Femur (tissue), 1 donor: ENCODE measurements at regions not wholly inside any gene's neighbourhood (a gene's known extent, or its start where the extent isn't known, plus 50 kb on each side); places are given as distances from the start of the nearest gene placed in this dataset.
"Not testable (repeated sequence)": the region's sequence is repeated elsewhere in the genome, so short reads cannot be mapped to it uniquely, and the experiment has no call there.

ENCODE experiments used
- DNase-seq: peaks from one replicate; pipeline ENCODE4 v3.0.0-alpha.2; 2017

GRCh38 chr7:29619111-29619510 lies 55.5 kb downstream of the PRR15 start:
- DNase-seq: no peak

- DNase-seq: no peak
Observed at GRCh38 chr7:29619848-29620555, 56.4 kb downstream of the PRR15 start.

DNA sequence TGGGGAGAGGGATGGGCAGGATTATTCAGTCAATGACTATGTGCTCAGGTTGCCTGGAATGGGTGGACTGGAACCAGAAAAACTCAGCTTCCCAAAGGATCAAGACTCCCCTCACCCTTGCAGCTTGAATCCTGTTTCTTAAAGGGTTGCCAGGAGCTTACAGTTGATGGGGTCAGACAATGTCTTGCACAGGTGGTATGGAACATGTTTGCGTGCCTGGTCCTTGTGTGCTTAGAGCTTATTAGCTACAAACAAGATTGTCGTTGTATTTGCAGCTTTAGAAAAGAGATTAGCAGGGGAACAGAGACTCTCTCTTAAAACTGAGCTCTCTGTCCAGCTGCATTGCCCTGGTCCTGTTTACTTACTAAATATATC lies 56.9 kb downstream of the PRR15 start:
- no peak for DNase-seq

DNA sequence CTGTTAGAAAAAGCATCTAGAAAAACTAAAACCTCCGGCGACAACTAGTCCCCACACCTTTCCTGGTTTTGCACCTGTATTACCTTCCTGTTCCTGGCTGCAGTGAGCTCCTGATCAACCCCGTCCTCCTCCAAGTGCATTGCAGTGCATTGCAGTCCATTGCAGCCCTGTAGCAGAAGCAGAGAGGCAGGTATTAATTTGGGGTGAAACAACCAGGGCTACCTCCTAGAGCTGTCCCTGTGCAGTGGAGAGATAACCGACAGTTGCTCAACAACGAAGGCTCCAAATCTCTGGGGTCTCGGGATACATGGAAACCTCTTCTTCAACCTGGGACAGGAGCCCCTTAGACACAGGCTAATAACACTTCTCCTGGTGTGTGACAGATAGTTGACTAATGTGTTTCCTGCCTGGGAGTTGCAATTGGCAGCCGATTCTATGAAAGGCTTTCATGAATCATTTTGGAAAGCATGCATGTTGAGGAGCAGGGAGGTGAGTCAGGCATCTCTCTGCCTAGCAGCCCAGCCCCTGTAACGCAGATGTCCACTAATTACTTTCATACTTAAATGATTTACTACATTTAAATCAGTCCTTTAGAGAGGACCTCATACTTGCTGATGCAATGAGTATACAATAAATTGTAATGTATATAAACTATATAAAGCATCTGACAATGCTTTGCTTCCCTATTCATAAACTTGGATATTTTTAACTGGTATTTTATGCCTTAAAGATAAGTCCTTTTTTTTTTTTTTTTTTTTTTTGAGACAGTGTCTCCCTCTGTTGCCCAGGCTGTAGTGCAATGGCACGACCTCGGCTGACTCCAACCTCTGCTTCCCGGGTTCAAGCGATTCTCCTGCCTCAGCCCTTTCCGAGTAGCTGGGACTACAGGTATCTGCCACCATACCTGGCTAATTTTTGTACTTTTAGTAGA lies 59.0 kb downstream of the PRR15 start:
- no peak for DNase-seq

- no peak for DNase-seq
Observed at GRCh38 chr7:29623973-29624372, 60.3 kb downstream of the PRR15 start.

- no peak for DNase-seq
Observed at GRCh38 chr7:29626730-29627129, 63.1 kb downstream of the PRR15 start.

- no peak for DNase-seq
Observed at GRCh38 chr7:29627631-29628030, 64.0 kb downstream of the PRR15 start.

GRCh38 chr7:29629507-29629906 lies 65.9 kb downstream of the PRR15 start:
- DNase-seq: no peak

DNA sequence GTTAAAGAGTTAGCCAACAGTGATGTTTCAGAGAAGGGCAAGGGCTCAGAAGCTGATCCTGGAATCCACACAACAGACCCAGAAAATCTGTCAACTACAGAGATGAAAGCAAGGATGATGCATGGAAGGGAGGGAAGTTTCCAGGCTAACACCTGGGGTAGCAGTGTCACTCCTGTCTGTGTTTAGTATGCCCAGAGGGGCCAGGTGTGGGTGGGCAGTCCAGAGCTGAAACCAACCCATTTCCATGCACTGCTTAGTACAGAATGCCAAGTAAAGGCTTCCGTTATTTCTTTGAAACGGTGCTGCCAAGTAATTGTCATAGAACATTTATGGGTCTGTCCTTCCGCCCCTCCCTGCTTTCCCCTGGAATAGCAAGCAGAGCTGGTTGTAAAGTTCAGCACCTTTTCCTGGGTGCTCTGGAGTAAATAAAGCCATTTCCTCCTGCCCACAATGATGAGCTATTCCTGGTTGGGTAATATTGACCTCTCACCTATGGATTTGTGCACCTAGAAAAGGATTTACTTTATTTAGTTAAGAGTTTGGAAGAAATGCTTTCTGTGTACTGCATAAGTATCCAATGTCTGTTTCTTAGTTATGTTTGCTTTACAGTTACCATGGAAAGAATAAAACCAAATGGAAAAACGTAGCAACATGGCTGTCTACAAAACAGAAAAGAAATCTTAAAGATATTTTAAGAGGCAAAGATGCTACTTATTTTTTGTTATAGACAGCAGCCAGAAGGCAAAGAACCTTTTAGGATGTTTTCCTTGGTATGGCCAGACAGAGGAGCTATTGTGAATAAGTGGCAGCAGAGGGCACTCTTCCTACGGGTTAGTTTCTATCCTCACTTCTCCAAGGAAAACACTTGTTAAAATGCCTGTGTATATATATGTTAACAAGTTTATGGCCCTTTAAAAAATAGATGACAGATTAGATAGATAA lies 71.7 kb downstream of the PRR15 start:
- not testable (repeated sequence) for DNase-seq

DNA sequence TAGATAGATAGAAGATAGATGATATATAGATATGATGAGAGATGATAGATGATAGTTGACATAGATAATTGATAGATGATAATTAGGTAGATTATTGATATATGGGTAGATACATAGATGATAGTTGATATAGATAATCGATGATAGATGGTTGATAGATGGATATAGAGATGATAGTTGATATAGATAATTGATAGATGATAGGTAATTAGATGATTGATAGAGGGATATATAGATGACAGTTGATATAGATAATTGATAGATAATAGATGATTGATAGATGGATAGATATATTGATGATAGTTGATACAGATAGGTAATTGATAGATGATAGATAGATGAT lies 72.3 kb downstream of the PRR15 start:
- no peak for DNase-seq

GRCh38 chr7:29637374-29637773 lies 73.7 kb downstream of the PRR15 start:
- no peak for DNase-seq

DNA sequence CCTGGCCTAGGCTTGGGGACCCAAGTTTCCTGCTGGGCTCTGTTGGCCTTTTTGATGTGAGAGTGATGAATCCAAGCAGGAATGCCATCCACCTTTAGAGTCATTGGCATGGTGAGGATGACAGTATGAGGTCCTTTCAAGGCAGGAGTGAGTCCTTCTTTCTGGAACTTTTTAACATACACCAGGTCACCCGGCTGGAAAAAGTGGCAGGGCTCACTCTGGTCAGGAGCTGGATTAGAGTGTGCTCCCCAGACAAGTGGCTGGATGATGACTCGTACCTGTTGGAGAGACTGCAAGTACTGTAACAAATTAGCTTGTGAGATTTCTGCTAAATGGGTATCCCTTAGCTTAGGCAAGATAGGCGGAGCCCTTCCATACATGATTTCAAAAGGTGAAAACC lies 75.2 kb downstream of the PRR15 start:
- not testable (repeated sequence) for DNase-seq

GRCh38 chr7:29639386-29639785 lies 75.8 kb downstream of the PRR15 start:
- no peak for DNase-seq

- DNase-seq: no peak
Observed at GRCh38 chr7:29639886-29640595, 76.4 kb downstream of the PRR15 start.

DNA sequence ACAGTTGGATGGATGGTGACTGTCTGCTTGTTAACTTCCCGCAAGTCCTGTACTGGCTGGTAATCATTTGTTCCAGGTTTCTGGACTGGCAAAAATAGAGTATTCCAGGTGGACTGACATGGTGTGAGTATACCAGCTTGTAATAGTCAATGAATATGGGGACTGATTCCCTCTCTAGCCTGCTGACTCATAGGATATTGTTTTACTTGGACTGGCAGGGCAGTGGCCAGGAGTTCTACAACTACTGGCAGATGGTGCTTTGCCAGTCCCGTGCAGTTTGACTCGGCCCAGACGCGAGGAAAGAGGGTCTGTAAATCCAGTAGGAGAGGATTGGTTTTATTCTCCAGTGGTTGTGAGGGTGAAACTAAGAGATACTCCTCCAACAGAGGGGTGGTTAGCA lies 78.0 kb downstream of the PRR15 start:
- DNase-seq: no peak

GRCh38 chr7:29642494-29643155 lies 79.0 kb downstream of the PRR15 start:
- no peak for DNase-seq

- DNase-seq: not testable (repeated sequence)
Observed at GRCh38 chr7:29646116-29646515, 82.5 kb downstream of the PRR15 start.

- no peak for DNase-seq
Observed at GRCh38 chr7:29647020-29647654, 83.5 kb downstream of the PRR15 start.

DNA sequence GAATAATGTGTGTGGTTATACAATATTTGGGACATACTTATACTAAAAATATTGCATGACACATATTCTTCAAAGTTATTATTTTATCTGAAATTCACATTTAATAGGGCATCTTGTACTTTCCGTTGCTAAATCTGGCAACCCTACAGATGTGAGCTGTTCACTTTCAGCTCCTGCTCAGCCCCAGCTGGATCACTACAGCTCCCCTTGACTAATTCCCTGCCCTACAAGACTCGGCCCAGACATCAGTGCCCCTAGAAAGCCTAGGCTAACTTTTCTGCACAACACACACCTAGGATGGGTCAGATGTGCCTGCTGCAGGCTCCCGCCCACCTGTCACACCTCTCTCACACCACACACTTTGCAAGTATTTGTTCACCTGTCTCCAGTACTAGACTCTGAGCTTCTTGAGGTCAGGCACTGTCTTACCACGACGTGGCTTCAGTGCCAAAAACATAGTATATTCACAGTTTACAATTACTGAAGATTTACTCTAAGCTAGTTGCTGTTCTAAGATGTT lies 84.1 kb downstream of the PRR15 start:
- DNase-seq: not testable (repeated sequence)

DNA sequence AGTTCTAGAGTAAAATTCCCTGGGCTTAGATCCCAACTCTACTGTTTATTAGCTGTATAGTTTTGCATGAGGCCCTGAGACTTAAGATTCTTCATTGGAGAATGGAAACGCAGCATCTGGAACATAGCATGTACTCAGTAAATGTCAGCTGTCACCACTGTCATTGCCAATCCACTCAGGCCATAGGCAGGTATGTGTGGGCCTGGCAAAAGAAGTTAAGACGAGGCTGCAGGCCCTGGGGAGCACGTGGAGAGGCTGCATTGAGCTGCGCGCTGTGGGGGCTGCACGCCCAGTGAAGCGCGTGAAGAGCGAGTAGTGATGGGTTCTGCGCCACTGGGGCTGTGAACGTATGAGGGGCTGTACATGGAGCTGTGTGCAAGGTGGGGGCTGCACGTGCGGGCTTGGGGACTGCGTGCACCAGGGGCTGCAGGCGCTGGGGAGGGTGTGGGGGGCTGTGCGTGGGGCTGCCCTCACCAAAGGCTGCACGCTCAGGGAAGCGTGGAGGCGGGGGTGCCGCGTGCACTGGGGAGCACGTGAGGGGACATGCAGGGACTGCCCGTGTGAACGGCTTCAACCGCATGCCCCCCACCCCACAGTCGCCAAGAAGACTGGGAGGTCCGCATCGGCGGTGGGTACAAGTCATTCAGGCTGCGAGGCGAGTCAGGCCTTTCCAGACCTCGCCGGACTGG lies 85.5 kb downstream of the PRR15 start:
- no peak for DNase-seq

- DNase-seq: no peak
Observed at GRCh38 chr7:29649876-29650275, 86.2 kb downstream of the PRR15 start.
